Activated gamma-delta T cell treated with Interleukin-2 at 50 U/mL for 16 hours (primary cell): ENCODE measurements at regions not wholly inside any gene's neighbourhood (a gene's known extent, or its start where the extent isn't known, plus 50 kb on each side); places are given as distances from the start of the nearest gene placed in this dataset.
"Not testable (repeated sequence)": the region's sequence is repeated elsewhere in the genome, so short reads cannot be mapped to it uniquely, and the experiment has no call there.

ENCODE experiments used
- DNase-seq: peaks from one replicate; pipeline ENCODE4 v3.0.0-alpha.2; 2020

DNA sequence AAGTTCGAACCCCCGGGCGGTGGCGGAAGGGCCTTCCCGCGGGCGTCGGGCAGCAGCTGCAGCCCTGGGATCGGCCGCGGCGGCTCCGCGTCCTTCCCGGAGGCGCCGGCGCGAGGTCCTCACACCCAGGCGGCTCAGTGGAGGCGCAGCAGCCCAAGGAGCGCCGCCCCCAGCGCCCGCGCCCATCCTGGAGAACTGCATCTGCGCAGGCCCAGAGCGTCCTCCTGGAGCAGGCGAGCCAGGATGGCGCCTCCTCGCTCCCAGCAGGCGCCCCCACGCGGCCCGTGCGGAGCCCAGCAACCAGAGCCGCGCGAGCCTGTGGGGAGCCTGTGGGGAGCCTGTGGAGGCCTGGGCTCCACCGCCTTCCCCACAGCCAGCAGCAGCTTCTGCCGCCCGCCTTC, 872.5 kb downstream of the TMEM121 start:
- not testable (repeated sequence) for DNase-seq

DNA sequence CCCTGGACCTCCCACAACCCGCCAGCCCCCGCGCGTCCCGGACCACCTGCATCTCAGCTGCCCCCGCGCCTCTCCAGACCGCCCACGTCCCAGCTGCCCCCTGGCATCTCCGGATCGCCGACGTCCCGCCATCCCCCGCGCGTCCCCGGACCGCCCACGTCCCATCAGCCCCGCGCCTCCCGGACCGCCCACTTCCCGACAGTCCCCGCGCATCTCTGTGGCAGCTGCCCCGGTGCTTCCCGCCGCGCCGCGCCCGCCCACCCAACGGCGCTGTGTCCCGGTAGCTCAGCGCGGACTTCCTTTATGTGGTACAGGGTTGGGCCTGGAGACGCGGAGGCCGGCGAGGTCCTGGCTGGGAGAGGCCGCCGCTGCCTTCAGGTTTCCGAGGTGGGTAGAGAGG, 874.9 kb downstream of the TMEM121 start:
- DNase-seq: not testable (repeated sequence)

DNA sequence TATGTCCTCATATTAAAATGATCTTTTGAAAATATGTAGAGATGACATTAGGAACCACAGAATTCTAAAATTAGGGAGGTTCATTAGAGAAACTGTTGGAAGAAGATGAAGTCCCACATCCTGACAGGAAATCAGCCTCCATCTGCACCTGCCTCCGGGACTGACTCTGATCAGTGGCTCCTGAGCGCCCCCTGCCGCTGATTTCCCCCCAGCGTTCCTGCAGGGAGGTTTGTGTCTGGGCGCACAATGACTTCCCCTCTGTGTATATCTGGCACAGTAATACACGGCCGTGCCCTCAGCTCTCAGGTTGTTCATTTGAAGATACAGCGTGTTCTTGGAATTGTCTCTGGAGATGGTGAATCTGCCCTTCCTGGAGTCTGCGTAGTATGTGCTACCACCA, 883.8 kb downstream of the TMEM121 start:
- peak; percentile 31 for DNase-seq

DNA sequence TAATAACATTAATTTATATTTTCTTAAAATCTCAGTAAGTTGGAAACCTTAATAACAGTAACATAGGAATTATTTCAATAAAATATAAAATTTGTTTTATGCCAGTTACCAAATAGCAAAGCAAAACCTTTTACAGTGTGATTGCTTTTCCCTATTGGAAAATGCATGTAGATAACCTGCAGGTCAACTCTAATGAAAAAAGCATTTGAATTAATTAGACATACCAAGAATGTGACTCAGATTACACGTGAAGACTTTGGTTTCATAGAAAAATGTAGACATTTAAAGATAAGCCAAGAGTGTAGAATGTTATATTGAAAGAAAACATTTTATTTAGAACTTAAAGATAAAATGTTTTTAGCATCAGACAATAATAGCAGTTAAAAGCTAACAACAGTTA, 888.1 kb downstream of the TMEM121 start:
- no peak for DNase-seq

DNA sequence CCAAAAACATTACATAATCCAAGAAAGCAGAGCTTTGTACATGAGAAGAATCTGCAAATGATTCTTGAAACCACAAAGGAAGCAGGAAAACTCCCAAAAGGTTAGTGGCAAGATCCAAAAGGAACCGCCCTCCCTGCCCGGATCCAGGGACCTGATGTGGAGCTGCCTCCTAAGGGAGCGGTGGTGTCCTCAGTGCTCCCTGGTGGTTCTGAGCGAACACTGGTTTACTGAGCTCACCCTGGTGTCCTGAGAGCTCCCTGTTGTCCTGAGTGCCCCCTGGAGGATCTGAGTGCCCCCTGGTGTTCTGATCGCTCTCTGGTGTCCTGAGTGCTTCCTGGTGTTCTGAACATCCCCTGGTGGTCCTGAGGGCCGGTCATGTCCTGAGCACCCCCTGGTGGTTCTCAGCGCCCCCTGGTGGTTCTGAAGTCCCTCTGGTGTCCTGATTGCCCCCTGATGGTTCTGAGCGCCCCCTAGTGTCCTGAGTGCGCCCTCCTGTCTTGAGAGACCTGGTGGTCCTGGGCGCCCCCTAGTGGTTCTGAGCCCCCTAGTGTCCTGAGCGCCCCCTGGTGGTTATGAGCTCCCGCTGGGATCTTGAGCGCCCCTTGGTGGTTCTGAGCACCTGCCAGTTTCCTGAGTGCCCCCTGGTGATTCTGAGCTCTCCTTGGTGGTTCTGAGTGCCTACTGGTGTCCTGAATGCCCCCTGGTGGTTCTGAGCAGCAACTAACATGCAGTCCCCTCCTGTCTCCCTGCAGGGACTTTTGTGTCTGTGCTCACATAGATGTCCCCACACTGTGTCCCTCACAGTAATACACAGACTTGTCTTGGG, 891.1 kb downstream of the TMEM121 start:
- peak; percentile 70 for DNase-seq

DNA sequence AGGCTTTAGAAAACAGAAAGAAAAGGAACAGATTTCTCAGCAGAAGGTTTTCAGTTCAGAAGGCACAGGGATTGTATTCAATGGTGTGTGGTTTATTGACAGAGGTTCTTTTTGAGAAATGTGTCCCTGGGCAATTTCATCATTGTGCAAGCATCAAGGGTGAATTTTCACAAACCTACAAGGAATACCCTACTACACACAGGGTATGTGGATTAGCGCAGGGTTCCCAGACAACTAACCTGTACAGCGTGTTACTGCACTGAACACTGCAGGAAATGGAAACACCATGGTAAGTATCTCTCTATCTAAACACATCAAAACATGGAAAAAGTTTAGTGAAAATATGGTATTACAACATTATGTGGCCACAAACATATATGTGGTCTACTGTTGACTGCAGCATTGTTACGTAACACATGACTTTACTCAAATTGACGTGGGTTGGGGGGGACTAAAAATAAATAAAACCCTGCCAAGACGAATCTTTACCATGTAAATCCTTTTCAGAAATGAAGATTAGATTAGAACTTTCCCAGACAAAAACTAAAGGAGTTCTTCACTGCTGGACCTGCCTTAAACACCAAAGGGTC, 893.1 kb downstream of the TMEM121 start:
- DNase-seq: no peak

DNA sequence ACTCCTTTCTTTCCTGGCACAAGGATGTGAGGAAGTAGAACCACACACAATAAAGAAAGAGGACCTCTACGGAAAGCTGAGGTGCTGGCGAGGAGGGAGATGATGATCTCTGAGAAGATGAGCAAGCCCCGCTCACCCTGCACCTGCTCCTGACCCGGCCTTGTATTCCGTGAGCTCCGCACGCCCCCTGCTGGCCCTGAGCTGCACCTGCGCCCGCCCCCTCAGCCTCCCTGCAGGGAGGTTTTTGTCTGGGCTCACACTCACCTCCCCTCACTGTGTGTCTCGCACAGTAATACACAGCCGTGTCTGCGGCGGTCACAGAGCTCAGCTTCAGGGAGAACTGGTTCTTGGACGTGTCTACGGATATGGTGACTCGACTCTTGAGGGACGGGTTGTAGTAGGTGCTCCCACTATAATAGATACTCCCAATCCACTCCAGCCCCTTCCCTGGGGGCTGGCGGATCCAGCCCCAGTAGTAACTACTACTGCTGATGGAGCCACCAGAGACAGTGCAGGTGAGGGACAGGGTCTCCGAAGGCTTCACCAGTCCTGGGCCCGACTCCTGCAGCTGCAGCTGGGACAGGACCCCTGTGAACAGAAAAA, 895.1 kb downstream of the TMEM121 start:
- peak; percentile 83 for DNase-seq

DNA sequence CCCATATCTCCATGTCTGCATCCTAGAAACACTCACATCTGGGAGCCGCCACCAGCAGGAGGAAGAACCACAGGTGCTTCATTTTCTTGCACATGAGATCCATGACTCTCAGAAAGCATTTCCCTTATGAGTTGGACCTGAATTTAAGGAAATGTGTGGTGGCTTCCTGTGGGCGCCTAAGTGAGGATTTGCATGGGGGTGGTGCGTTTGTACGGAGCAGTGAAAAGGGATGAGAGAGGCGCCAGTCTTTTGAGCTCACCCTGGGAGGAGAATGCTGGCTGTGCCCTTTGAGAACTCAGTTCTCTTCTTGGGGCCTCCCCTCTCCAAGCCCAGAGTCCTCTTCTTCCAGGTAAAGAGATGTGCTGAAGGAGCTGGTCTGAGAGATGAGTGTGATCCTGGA, 895.7 kb downstream of the TMEM121 start:
- no peak for DNase-seq

DNA sequence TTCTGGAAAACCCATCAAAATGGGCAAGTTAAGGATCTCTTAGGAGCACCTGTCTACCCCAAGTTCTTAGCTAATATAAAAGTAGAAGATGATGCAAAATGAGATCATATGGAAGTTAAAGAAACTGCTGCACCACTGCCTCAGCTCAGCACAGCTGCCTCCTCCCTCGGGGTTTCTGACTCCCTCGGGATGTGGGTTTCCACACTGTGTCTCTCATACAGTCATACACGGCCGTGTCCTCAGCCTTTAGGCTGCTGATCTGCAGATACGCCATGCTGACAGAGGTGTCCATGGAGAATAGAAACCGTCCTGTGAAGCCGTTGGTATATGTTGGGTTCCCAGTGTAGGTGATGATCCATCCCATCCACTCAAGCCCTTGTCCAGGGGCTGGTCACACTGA, 898.8 kb downstream of the TMEM121 start:
- not testable (repeated sequence) for DNase-seq

DNA sequence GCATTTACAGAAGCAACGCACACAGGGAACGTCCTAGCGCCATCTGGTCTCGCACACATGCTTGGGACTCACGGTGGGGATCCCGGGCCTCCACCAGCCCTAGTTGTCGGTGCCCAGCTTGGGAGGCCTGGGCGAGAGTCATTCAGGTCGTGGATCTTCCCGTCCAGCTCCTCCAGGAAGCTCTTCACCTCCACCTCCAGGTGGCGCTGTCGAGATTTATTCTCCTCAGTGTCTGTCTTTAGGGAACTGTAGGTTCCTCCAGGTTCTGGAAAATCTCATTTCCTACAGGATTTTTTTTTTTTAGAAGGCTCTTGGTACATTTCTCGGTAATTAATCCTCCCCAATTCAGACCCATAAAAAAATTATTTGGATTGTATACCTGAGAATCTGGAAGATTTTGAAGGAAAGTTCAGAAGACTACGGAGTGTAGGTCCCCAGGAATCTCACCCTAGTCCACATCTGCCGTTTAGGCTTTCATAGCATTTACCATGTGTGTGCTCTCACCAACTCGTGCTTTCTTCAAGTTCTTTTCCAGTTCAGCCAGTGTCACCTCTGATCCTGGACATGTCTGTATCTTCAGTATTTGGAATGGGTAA, 910.0 kb downstream of the TMEM121 start:
- DNase-seq: peak; percentile 79

DNA sequence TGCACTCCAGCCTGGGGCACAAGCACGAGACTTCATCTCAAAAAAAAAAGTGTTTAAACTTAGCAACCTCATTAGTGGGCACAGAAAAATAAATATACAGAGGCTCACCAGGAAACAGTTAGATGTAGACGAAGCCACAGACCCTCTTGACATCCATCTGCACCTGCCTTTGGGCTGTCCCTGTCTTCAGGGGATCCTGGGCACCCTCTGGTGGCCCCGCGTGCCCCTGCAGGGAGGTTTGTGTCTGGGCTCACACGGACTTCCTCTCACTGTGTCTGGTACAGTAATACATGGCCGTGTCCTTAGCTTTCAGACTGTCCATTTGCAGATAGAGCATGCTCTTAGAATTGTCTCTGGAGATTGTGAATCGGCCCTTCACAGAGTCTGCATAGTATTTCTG, 916.5 kb downstream of the TMEM121 start:
- peak; percentile 52 for DNase-seq

DNA sequence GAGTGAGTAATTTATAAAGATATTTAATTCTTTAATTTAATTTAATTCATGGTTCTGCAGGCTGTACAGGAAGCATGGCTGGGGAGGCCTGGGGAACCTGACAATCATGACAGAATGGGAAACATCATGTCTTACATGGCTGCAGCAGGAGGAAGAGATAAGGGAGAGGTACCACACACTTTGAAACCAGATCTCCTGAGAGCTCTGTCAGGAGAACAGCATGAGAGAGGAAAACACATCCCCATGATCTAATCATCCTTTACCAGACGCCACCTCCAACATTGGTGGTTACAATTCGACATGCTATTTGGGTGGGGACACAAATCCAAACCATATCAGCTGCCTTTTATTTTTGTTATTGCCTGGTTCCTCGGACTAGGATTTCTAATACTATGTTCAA, 928.6 kb downstream of the TMEM121 start:
- no peak for DNase-seq

DNA sequence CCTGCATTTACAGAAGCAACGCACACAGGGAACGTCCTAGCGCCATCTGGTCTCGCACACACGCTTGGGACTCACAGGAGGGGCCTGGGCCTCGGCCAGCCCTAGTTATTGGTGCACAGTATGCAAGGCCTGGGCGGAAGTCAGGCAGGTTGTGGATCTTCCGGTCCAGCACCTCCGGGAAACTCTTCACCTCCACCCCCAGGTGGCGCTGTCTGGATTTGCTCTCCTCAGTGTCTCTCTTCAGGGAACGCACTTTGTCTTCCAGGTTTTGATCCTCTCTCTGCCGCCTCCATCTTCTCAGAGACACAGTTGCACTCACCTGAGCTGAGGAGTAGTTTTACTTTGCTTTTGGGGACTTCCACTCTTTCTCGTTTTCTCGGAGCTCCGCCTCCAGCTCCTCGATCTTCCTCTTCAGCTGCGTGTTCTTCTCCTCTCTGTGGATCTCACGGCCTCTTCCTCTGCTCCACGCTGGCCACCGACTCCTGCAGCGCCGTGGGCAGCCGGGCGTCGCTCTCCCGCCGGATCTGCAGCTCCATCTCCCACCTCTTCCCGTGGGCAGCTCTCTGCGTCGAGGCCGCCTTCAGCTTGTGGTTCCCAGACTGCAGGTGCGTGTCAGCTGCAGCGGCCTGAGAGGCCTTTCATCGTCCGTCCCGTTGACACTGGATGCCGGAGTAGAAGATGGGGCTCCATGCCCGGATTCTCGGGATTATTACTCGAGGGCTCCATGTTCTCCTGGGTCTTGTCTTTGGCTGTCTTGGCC, 933.8 kb downstream of the TMEM121 start:
- peak; percentile 71 for DNase-seq

DNA sequence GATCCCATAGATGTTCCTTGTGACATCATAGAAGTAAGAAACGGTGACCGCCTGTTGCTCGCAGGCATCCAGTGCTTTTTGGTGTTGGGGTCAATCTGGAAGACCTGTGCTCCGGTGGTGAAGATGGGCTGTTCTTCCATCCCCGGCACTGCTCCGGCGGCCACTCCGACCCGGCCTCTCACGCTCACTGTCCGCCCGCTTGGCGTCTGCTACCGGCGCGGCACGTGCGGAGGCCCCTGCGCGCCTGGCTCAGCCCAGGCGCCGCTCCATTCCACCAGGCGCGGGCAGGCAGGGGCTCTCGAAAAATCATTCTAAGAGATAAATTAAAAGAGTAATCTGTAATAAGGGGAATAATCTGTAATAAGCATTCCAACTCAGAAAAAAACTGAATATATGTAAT, 934.5 kb downstream of the TMEM121 start:
- no peak for DNase-seq

DNA sequence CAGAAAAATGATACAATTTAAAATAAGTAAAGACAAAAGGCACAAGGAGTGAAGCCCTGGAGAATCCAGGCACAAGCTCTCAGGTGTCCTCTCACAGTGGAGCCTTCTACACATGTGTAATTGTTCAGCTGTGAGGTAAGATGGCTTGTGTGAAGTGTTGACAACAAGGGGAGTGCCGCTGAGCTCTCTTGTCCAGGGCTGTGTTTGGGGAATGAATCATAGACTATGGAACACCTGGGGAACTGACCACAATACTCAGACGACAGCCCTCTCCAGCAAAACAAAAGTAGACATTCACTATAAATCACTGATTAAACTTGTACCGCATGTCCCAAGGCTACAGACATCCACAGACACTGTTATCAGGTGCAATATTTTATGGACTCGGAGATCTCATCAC, 940.1 kb downstream of the TMEM121 start:
- not testable (repeated sequence) for DNase-seq

DNA sequence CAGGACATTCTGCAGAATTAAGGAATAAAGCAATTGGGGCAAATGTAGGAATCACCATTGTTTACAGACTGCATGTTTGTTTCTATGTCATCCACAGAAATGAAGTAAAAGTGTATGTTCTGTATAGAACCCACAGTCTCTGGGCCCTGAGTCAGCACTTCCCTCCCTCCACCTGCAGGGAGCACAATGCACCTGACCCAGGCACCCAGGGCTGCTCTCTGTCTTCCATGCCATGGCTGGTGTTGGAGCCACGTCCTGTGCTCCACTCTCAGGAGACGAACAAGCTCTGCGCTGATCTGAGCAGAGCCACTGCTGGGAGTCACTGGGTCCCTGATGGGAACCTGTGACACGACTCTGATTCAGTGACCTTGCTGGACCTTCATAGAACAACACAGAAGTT, 942.5 kb downstream of the TMEM121 start:
- not testable (repeated sequence) for DNase-seq

DNA sequence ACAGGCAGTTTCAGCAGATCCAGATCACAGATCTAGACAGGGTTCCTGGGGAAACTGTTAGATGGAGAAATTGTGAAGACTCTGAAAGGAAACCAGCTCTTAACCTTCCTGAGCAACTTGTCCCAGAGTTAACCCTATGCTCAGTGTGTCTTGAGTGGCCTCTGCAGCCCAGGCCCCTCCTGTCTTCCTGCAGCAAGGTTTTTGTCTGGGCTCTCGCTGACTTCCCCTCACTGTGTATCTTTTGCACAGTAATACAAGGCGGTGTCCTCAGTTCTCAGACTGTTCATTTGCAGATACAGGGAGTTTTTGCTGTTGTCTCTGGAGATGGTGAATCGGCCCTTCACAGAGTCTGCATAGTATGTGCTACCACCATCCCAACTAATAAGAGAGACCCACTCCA, 943.6 kb downstream of the TMEM121 start:
- DNase-seq: peak; percentile 11

DNA sequence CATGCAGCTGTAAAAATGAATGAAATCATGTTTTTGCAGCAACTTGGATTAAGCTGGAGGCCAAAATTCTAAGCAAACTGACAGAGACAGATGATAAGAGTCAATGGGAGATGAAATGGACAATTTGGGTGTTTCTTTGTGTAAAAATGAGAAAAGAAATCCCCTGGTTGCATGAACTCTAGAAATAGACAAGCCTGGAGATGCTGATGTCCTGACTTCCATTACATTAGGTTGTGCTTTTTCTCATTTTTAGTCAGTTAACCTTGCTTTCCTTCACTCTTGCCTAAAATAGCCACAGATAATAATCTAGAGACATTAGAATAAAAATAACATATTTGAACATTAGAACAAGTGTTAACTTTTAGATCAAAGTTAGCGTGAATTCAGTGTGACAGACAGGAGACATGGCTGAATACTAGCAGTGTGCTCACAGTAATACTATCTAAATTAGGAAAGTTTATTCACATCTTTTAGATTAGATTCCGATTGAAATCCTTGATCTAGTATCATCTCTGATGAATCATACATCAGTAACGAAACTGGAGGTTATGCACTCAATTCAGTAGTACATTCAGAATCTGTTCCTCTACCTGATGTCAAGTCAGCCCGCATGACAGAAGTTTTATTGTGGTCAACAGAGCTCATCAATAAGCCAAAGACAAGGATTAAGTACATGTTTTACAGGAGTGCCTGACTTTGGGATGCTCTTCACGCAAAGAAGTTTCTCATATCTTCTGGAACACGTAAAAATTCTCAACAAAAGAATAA, 948.1 kb downstream of the TMEM121 start:
- not testable (repeated sequence) for DNase-seq

DNA sequence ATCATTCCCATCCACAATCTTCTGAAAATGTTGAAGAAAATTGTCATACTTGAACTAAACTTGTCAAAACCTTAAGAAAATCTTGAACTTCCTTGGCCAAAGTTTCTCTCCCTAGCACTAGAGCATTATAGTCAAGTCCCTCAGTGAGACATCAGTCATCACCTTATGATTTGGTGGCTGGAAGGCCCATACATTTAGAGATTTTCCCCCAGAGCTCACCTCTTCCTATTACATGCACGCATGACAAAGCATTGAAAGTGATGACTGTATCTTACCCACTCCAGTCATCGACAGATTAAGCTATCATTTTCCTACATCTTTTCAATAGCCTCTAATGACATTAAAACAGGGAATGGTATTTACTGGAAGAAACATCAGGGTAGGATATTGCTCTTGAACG, 948.8 kb downstream of the TMEM121 start:
- not testable (repeated sequence) for DNase-seq

DNA sequence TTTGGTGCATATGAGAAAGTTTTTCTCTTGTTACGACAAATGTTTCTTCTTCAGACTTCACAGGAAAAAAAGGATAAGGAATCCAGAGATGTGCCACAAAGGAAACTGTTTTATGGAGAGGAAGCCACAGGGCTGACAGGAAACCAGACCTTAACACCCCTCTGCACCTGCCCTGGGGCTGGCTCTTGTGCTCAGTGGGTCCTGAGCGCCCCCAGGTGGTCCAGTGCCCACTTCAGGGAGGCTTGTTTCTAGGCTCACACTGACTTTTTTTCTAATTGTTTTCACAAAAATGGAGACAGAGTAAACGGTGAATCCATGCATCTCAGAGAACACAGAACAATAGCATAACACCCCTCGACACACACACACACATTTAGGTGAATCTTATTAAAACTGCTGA, 951.2 kb downstream of the TMEM121 start:
- not testable (repeated sequence) for DNase-seq

DNA sequence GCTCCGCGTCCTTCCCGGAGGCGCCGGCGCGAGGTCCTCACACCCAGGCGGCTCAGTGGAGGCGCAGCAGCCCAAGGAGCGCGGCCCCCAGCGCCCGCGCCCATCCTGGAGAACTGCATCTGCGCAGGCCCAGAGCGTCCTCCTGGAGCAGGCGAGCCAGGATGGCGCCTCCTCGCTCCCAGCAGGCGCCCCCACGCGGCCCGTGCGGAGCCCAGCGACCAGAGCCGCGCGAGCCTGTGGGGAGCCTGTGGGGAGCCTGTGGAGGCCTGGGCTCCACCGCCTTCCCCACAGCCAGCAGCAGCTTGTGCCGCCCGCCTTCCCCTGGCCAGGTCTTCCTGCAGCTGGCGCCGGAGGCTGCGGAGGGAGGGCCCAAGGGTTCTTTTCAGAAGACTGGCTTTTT, 953.9 kb downstream of the TMEM121 start:
- DNase-seq: not testable (repeated sequence)

DNA sequence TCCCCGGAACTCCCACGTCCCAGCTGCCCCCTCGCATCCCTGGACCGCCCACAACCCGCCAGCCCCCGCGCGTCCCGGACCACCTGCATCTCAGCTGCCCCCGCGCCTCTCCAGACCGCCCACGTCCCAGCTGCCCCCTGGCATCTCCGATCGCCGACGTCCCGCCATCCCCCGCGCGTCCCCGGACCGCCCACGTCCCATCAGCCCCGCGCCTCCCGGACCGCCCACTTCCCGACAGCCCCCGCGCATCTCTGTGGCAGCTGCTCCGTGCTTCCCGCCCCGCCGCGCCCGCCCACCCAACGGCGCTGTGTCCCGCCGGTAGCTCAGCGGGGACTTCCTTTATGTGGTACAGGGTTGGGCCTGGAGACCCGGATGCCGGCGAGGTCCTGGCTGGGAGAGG, 955.8 kb downstream of the TMEM121 start:
- DNase-seq: not testable (repeated sequence)
